Body of pancreas (tissue), 4 donors: ENCODE measurements at regions not wholly inside any gene's neighbourhood (a gene's known extent, or its start where the extent isn't known, plus 50 kb on each side); places are given as distances from the start of the nearest gene placed in this dataset.

Source experiments
- CTCF ChIP-seq, 7 experiments: fragments of 450-650 bp in 4 of 7; fragments of 200-600 bp in 3 of 7; sonication (generic) in 3 of 7; IDR thresholded peaks; one replicate each; pipeline ENCODE4 v1.5.1; 2016 to 2019; ENCODE audit warnings: antibody characterized with exemption in 7 of 7
- POLR2A ChIP-seq, 3 donors: fragments of 450-650 bp; IDR thresholded peaks; one replicate each; pipeline ENCODE4 v1.6.1; 2016; ENCODE audit warnings: antibody characterized with exemption in 3 of 3, mild to moderate bottlenecking in 2 of 3

DNA sequence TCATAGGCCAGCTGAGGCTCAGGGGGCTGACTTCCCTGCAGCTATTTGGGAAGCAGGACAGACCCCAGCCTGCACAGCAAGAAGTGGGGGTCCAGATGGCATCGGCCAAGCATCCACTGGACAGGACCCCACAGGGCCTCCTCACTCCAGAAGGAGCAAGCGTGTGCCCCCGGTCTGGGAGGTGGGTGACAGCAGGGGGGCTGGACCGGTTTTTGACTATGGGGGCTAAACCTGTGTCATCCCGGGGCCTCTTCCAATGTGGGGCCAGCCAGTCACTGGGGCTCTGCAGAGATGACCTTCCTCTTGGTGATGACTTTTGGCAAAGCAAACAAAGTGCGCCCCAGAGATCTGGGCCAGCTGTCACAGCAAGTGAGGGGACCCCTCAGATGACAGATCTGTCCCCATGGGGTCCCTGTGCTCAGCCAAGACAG lies 163.9 kb downstream of the OLFM1 start:
- TF ChIP-seq CTCF (IDR thresholded peaks at IDR 0.05) (no peak), POLR2A (IDR thresholded peaks at IDR 0.05) (no peak)
